ENCODE measurements at regions not wholly inside any gene's neighbourhood (a gene's known extent, or its start where the extent isn't known, plus 50 kb on each side); places are given as distances from the start of the nearest gene placed in this dataset.

- DNase-seq = no peak
- no peak for TF ChIP-seq POLR2A (IDR thresholded peaks at IDR 0.05)
- no peak for TF ChIP-seq CTCF (IDR thresholded peaks at IDR 0.05)
- Histone ChIP-seq H3K4me3 (no peak overlapping the region), H3K9me3 (no peaks in the 10 kb centered on the region), H3K4me1 (no peaks in the 10 kb centered on the region), H3K27ac (no peak overlapping the region), H3K27me3 (no peaks in the 10 kb centered on the region), H3K36me3 (no peaks in the 10 kb centered on the region)
- intact Hi-C loops (cut with DNase I; ENCODE audit: low total_unique reads) = no loop called here
Measured at GRCh38 chr11:25613865-25614264, 718.1 kb upstream of the ANO3 start.

- intact Hi-C loops (cut with DNase I; ENCODE audit: low total_unique reads) = no loop called here
- Histone ChIP-seq H3K36me3 (no peaks in the 10 kb centered on the region), H3K27ac (no peak overlapping the region), H3K9me3 (no peaks in the 10 kb centered on the region), H3K27me3 (no peaks in the 10 kb centered on the region), H3K4me3 (no peak overlapping the region), H3K4me1 (no peaks in the 10 kb centered on the region)
- no peak for DNase-seq
- TF ChIP-seq CTCF (IDR thresholded peaks at IDR 0.05) (no peak), POLR2A (IDR thresholded peaks at IDR 0.05) (no peak)
Measured at GRCh38 chr11:25615069-25615468, 716.9 kb upstream of the ANO3 start.

- TF ChIP-seq POLR2A (IDR thresholded peaks at IDR 0.05) (no peak), CTCF (IDR thresholded peaks at IDR 0.05) (no peak)
Measured at GRCh38 chr11:25615841-25616240, 716.1 kb upstream of the ANO3 start.

GRCh38 chr11:25625094-25625493 lies 706.8 kb upstream of the ANO3 start:
- TF ChIP-seq POLR2A (IDR thresholded peaks at IDR 0.05) (no peak), CTCF (IDR thresholded peaks at IDR 0.05) (no peak)
- Histone ChIP-seq H3K36me3 (no peaks in the 10 kb centered on the region), H3K4me1 (no peaks in the 10 kb centered on the region)

More at GRCh38 chr11:25615841-25616240, 716.1 kb upstream of the ANO3 start:
- H3K4me1 ChIP-seq = no peaks in the 10 kb centered on the region
- H3K27me3 ChIP-seq = no peaks in the 10 kb centered on the region
- no peaks in the 10 kb centered on the region for H3K9me3 ChIP-seq
- H3K4me3 ChIP-seq = no peak overlapping the region
- DNase-seq = no peak
- intact Hi-C loops (cut with DNase I; ENCODE audit: low total_unique reads) = no loop called here
- H3K36me3 ChIP-seq = no peaks in the 10 kb centered on the region
- H3K27ac ChIP-seq = no peak overlapping the region

GRCh38 chr11:25628030-25628429 lies 703.9 kb upstream of the ANO3 start:
- H3K4me3 ChIP-seq = no peak overlapping the region
- no peak for DNase-seq
- no peaks in the 10 kb centered on the region for H3K36me3 ChIP-seq
- intact Hi-C loops (cut with DNase I; ENCODE audit: low total_unique reads) = no loop called here
- no peaks in the 10 kb centered on the region for H3K4me1 ChIP-seq
- TF ChIP-seq POLR2A (IDR thresholded peaks at IDR 0.05) (no peak), CTCF (IDR thresholded peaks at IDR 0.05) (no peak)
- H3K9me3 ChIP-seq = no peaks in the 10 kb centered on the region
- no peak overlapping the region for H3K27ac ChIP-seq
- no peaks in the 10 kb centered on the region for H3K27me3 ChIP-seq

More at GRCh38 chr11:25625094-25625493, 706.8 kb upstream of the ANO3 start:
- intact Hi-C loops (cut with DNase I; ENCODE audit: low total_unique reads) = no loop called here
- Histone ChIP-seq H3K9me3 (no peaks in the 10 kb centered on the region), H3K27me3 (no peaks in the 10 kb centered on the region), H3K27ac (no peak overlapping the region), H3K4me3 (no peak overlapping the region)
- no peak for DNase-seq
